Right lobe of liver (tissue), 6 donors: ENCODE measurements at regions not wholly inside any gene's neighbourhood (a gene's known extent, or its start where the extent isn't known, plus 50 kb on each side); places are given as distances from the start of the nearest gene placed in this dataset.

ENCODE experiments used
- ATAC-seq, 4 donors: fragments of 200-7000 bp; cut with Tn5 transposase; one replicate each; pipeline ENCODE4 v1.9.1; 2020; ENCODE audit warnings: mild to moderate bottlenecking in 4 of 4, moderate library complexity in 4 of 4
- DNase-seq, 3 donors: peaks; one replicate each; pipeline ENCODE4 v3.0.0-alpha.2; 2020
- H3K27ac ChIP-seq, 3 donors: fragments of 200-600 bp; one replicate each; pipeline ENCODE4 v1.8.0; 2022
- H3K27me3 ChIP-seq, 2 donors: fragments of 200-600 bp; one replicate each; pipeline ENCODE4 v1.8.0; 2022
- H3K36me3 ChIP-seq, 4 donors: fragments of 200-600 bp; sonication (generic) in 1 of 4; one replicate each; pipeline versions ENCODE4 v1.5.1 to v1.8.0; 2017 to 2022; ENCODE audit warnings: control low read depth in 1 of 4
- H3K4me1 ChIP-seq, 4 donors: fragments of 200-600 bp; sonication (generic) in 1 of 4; one replicate each; pipeline versions ENCODE4 v1.5.1 to v1.8.0; 2017 to 2022; ENCODE audit warnings: control low read depth in 1 of 4
- H3K4me3 ChIP-seq, 3 donors: fragments of 200-600 bp; one replicate each; pipeline ENCODE4 v1.8.0; 2022
- H3K9me3 ChIP-seq, 4 donors: fragments of 200-600 bp; sonication (generic) in 1 of 4; one replicate each; pipeline versions ENCODE4 v1.5.1 to v1.8.0; 2017 to 2022; ENCODE audit warnings: control low read depth in 1 of 4
- CTCF ChIP-seq, 4 donors: fragments of 200-600 bp in 3 of 4; fragments of 450-650 bp in 1 of 4; IDR thresholded peaks; one replicate each; pipeline versions ENCODE4 v1.5.1 to v1.8.0; 2016 to 2022; ENCODE audit warnings: antibody characterized with exemption in 4 of 4, mild to moderate bottlenecking in 2 of 4
- POLR2A ChIP-seq: fragments of 450-650 bp; IDR thresholded peaks from one replicate; pipeline ENCODE4 v1.6.1; 2017; ENCODE audit warnings: antibody characterized with exemption, mild to moderate bottlenecking
- WGBS: methylation state at CpG from one replicate; pipeline ENCODE4 v1.1.6; 2018; ENCODE audit warnings: low coverage, low lambda C conversion rate; ENCODE audit not compliant: insufficient coverage; ENCODE audit errors: missing lambda C conversion rate; 5-methylcytosine and 5-hydroxymethylcytosine counted together
- intact Hi-C, 2 donors: fragments of 100-400 bp; cut with DNase I; formaldehyde crosslinking; loops; one replicate each; pipeline versions ENCODE4 v1.11.2 to v1.14.1; 2022
- donor health status: DM: no; HTN: yes; CAD: no.
- donor health status: DM: no; HTN: no; CAD: no.
- donor health status: DM: no; HTN: no; CAD: no.
- donor health status: DM: no; HTN: yes; CAD: no.
- donor health status: DM: no; HTN: yes; CAD: no.

GRCh38 chr13:33381180-33381579, 95.6 kb upstream of the STARD13 start:
- TF ChIP-seq CTCF (IDR thresholded peaks at IDR 0.05) (no peak), POLR2A (no peak)
- DNase-seq (no peak), ATAC-seq (no peak)
- 81% methylated on average over 2 of the region's 5 CpGs for WGBS
- H3K9me3 ChIP-seq, result no peaks in the 10 kb centered on the region
- no peaks in the 10 kb centered on the region for H3K4me1 ChIP-seq
- H3K4me3 ChIP-seq, result no peak overlapping the region
- H3K27me3 ChIP-seq, result no peaks in the 10 kb centered on the region
- intact Hi-C loops, result no loop called here
- H3K27ac ChIP-seq, result no peak overlapping the region
- H3K36me3 ChIP-seq, result no peaks in the 10 kb centered on the region

GRCh38 chr13:33381906-33382305, 96.4 kb upstream of the STARD13 start:
- intact Hi-C loops, result no loop called here
- TF ChIP-seq POLR2A (no peak), CTCF (IDR thresholded peaks at IDR 0.05) (no peak)
- H3K27me3 ChIP-seq, result no peaks in the 10 kb centered on the region
- no peak for DNase-seq
- no peaks in the 10 kb centered on the region for H3K36me3 ChIP-seq
- no peak overlapping the region for H3K4me3 ChIP-seq
- H3K4me1 ChIP-seq, result no peaks in the 10 kb centered on the region
- WGBS, result 93% methylated on average over 3 of the region's 8 CpGs
- H3K27ac ChIP-seq, result no peak overlapping the region
- no peak for ATAC-seq
- no peaks in the 10 kb centered on the region for H3K9me3 ChIP-seq

- DNase-seq (no peak), ATAC-seq (no peak)
- intact Hi-C loops, result no loop called here
- Histone ChIP-seq H3K27me3 (no peaks in the 10 kb centered on the region), H3K9me3 (no peaks in the 10 kb centered on the region), H3K4me1 (no peaks in the 10 kb centered on the region), H3K27ac (no peak overlapping the region), H3K36me3 (no peaks in the 10 kb centered on the region), H3K4me3 (no peak overlapping the region)
- no peak for TF ChIP-seq CTCF (IDR thresholded peaks at IDR 0.05)
- TF ChIP-seq POLR2A, result no peak
- WGBS, result 77% methylated on average over 11 of the region's 12 CpGs
Observed at GRCh38 chr13:33383724-33384577, 98.4 kb upstream of the STARD13 start.

GRCh38 chr13:33388286-33388998, 102.9 kb upstream of the STARD13 start:
- Histone ChIP-seq H3K4me1 (no peaks in the 10 kb centered on the region), H3K4me3 (no peak overlapping the region), H3K9me3 (no peaks in the 10 kb centered on the region), H3K27ac (no peak overlapping the region), H3K36me3 (no peaks in the 10 kb centered on the region), H3K27me3 (no peaks in the 10 kb centered on the region)
- no peak for DNase-seq
- no peak for ATAC-seq
- TF ChIP-seq POLR2A (no peak), CTCF (IDR thresholded peaks at IDR 0.05) (no peak)
- intact Hi-C loops, result no loop called here
- 91% methylated on average over 5 of the region's 8 CpGs for WGBS
